GM12873 (cell line): ENCODE measurements at regions not wholly inside any gene's neighbourhood (a gene's known extent, or its start where the extent isn't known, plus 50 kb on each side); places are given as distances from the start of the nearest gene placed in this dataset.

Experiments
- CTCF ChIP-seq: IDR thresholded peaks from 2 replicates; pipeline ENCODE4 v1.5.1; 2012; ENCODE audit warnings: low read depth, mild to moderate bottlenecking, moderate library complexity, low read length, control low read depth; ENCODE audit not compliant: insufficient read depth; ENCODE audit errors: missing control alignments

- TF ChIP-seq CTCF = no peak
These were observed 147.7 kb upstream of the GYPA start for GRCh38 chr4:144288011-144288903.

GRCh38 chr4:144289667-144290428 is 149.3 kb upstream of the GYPA start:
- no peak for TF ChIP-seq CTCF

GRCh38 chr4:144291164-144291563 is 150.6 kb upstream of the GYPA start:
- no peak for TF ChIP-seq CTCF

GRCh38 chr4:144294211-144294610 is 153.7 kb upstream of the GYPA start:
- TF ChIP-seq CTCF = no peak

GRCh38 chr4:144295286-144295995 is 154.9 kb upstream of the GYPA start:
- TF ChIP-seq CTCF = no peak

- TF ChIP-seq CTCF = no peak
These were observed 156.4 kb upstream of the GYPA start for GRCh38 chr4:144296941-144297340.

- TF ChIP-seq CTCF = no peak
These were observed 158.0 kb upstream of the GYPA start for GRCh38 chr4:144298519-144298918.
